HG03196 (cell line): ENCODE measurements at regions not wholly inside any gene's neighbourhood (a gene's known extent, or its start where the extent isn't known, plus 50 kb on each side); places are given as distances from the start of the nearest gene placed in this dataset.
"Not testable (repeated sequence)": the region's sequence is repeated elsewhere in the genome, so short reads cannot be mapped to it uniquely, and the experiment has no call there.

ENCODE experiments used
- ATAC-seq: cut with Tn5 transposase; IDR thresholded peaks from one replicate; pipeline ENCODE4 v1.9.1; 2021; ENCODE audit not compliant: unreplicated experiment

DNA sequence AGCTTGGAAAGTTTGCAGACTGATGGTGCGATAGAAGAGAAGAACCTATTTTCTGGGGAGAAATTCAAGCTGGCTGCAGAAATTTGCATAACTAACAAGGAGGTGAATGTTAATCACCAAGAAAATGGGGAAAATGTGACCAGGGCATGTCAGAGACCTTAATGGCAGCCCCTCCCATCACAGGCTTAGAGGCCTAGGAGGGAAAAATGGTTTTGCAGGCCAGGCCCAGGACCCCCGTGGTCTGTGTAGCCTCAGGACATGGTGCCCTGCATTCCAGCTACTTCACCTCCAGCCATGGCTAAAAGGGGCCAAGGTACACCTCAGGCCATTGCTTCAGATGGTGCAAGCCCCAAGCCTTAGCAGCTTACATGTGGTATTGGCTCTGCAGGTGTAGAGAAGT is 207.1 kb upstream of the CXorf66 start:
- ATAC-seq: no peak

DNA sequence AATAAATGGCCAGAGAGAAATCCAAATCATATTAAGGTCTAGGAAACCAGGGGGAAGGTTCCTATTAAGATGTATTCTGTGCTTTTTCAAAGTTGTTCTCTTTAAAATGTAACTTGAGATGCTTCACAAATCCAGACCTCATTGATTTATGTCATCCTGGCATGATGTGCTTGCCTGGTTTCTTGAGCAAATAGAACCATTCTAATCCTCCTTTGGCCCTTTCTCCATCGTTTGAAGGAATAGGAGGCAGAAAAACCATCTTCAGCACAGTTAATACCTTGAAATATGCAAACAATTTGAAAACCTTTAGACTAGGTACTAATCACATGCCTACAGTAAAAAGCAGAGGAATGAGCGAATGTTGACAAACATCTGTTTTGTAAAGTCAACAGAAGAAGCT is 202.2 kb upstream of the CXorf66 start:
- ATAC-seq: no peak

DNA sequence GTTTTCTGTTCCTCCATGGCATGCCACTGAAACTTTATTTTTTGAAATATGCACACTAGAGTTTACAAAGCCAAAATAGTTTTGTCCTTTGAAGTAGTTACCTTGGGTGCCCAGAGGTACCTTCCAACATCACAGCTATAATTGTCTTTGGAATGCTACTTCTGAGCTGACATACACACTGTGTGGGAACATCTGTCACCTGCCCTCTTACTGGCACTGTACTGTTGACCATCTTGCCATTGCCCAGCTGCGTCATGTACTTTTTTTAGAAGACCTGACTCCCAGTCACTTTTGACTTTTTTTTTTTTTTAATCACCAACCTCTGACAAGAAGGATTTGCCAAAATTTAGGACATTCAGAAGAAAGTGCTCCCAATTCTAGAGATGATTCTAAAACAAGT is 200.5 kb upstream of the CXorf66 start:
- ATAC-seq: no peak

DNA sequence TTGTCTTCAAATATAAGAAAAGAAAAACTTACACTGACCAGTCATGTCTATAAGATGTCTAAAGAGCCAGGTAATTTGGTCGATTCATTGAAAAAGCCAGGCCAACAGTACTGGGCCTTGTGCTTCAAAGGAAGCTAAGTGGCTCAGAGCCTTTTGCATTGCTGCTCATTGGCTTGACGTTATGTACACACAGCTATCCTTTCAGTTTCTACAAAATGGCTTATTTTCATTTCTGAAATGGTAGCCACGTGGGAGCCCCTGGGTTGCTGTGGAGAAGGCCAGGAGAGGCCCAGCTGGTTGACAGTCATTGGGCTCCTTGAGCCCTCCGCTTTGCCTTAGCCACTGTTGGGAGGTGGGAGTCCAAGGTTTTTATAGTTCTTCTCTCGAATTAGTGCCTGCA is 199.1 kb upstream of the CXorf66 start:
- ATAC-seq: no peak

DNA sequence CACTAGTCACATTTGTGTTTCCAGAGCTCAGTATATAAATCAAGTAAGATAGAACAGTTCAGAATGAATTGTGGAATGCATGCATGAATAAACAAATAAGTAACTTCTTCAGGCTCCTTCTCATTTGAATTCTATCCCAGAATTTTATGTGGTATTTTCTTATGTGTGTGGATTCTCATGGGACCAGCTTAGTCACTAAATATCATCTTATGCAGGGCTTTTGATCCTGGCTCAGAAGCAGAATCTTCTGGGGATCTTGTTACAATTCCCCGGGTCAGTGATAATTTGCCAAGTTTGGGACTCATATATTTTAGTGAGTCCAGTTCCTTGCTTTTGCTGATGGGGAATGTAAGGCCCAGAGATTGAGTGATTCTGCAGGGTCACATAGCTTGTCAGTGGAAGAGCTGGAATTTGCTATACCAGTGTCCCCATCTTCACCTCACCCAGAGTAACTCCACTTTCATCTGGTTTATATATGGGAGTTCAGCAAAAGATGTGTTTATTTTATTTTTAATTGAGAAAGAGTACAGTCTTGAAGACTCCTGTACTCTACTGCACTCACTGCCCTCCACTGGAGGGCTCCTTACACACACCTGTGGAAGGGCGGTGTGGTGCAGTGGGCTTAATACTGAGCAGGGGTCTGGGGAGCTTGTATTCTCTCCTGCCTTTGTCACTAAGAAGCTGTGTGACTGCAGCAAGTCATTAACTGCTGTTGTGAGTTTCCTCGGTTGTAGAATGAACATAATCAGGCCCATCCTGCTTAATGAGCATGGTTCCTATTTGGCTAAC is 198.2 kb upstream of the CXorf66 start:
- no peak for ATAC-seq

DNA sequence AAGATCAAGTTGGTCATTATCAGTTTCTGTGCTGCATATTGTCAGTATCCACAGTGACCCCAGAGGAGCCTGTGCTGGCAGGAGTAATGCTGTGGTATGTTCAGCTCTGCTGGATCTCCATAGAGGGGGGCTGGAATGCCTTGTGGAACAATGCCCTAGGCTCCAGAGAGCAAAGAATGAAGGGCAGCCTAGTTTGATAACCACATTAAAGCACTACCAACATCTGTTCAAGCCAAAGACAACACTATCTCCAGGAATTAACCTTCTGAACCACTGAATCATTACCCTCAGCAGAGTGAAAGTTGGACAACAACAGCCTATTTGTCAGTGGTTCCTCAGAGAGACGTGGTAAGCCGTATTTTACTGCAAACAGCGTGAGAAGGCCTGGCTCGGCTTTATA is 192.3 kb upstream of the CXorf66 start:
- ATAC-seq: no peak

DNA sequence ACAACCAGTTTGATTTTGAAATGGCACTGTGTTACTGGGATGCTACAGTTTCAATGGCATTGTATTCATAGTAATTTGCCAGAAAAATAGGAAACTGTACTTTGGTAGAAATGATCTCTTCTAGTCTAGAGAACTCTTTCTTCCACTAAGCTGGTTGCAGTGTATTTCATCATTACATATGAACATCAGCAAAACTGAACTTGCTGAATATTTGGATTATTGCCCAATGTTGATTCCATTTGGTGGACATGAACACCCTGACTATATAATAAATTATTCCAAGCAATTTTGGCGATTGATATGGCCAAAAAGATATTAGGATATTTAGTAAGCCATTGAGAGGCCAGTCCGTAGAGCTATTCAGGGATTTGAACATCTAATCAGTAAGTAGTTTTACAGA is 191.8 kb upstream of the CXorf66 start:
- no peak for ATAC-seq

DNA sequence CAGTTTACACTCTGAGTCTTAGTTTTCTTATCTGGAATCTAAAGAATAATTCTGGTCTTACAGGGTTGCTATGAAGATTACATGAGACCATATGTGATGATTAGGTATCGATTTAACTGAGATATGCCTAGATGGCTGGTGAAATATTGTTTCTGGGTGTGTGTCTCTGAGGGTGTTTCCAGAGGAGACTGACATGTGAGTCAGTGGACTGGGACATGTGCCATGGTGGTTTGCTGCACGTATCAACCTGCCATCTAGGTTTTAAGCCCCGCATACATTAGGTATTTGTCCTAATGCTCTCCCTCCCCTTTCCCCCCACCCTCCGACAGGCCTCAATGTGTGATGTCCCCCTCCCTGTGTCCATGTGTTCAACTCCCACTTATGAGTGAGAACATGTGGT is 186.0 kb upstream of the CXorf66 start:
- ATAC-seq: no peak

DNA sequence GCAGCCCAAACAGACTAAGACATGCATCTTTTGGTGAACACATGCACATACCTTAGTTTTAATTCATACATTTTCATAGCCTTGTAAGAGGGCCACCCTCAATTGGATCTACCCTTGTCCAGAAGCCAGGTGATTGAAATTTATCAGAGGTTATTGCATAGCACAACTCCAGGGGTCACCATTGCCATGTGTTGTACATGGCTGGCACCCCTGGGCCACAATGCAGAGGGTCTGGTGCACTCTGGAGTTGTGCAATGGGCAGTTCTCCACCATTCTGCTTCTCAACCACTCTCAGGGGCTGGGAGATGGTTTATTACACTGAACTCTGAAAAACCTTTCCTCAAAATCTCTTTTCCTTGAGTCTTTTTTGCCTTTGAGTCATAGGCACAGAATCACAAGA is 184.4 kb upstream of the CXorf66 start:
- ATAC-seq: no peak

DNA sequence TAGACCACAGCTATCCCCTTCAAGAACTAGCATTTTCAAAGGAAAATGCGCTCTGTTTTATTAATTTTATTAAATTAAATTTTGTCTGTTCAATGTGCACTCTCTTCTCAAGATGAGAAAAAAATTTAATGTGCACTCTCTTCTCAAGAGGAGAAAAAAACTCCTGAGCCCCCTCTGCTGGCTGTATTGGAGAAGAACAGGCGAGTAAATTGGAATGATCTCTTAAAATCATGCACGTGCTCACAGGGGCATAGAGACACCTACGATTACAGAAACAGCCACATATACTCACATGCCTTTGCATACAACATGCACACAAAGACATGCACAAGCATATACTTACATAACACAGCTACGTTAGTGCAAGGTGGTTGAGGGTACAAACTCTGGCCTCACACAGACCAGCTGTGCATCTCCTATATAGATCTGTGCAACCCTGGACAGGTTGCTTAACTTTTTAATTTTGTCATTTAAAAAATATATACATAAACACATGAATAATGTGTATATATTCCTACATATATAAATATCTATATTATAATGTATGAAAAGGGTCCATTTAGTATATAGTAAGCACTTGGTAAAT is 176.2 kb upstream of the CXorf66 start:
- ATAC-seq: no peak

DNA sequence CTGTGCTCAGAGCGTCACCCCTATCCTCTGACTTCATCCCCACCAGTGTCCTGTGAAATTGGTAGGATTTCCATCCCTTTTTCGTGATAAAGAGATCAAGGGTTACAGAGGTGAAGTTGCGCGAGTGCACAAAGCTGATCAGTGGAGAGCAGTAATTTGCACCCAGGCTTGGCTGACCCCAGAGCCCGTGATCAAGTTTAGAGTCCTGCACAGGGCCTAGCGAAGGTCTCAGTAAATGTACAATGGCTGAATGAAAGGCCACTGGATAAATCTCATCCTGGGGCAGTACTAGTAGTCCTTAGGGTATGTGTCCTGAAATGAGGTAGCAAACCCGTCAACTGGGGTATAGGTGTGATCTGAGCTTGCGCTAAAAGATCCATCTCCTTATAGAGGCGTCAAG is 173.2 kb upstream of the CXorf66 start:
- not testable (repeated sequence) for ATAC-seq

DNA sequence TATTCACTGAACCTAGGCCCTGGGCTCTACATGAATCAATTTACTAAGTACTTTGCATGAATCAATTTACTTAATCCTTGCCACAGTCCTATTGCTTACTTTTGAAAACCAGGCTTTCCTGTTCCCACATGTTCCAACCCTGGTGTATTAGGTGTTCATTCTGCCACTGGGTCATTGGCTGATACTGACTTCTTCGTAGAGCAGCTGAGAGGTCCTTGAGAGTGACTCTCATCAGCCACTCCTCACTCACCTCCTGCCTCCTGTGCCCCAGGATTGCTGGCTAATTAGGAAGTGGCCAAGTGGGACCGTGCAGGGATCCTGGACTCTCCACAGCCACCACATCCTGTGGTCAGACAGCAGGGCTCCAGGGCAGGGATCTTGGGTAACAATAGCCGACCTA is 172.7 kb upstream of the CXorf66 start:
- not testable (repeated sequence) for ATAC-seq

DNA sequence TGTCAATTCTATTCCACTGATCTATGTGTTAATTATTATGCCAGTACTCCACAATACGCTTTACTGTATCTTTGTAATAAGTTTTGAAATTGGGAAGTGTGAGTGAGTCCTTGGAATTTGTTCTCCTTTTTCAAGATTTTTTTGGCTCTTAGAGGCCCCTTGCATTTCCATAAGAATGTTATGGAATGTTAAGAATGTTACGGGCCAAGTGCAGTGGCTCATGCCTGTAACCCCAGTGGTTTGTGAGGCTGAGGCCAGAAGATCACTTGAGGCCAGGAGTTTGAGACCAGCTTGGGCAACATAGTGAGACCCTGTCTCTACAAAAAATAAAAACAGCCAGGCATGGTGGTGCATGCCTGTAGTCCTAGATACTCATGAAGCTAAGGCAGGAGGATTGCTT is 167.6 kb upstream of the CXorf66 start:
- ATAC-seq: no peak

DNA sequence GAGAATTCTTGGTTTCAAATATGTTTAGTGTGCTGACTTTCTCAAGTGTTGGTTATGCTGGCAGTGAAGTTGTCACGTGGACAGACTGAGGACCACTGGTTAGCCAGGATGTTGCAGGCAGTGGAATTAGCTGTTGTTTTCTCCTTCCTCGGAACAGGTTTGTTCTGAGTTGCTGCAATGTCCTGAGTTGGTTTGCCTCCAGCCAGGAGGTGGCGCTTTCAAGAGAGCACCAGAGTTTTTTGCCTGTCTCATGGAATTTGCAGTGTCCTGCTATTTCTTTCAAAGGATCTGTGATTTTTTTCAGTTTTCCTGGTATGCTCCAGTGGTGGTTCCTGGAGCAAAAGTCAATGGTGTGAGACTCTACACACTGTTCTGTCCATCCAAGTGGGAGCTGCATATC is 158.1 kb upstream of the CXorf66 start:
- ATAC-seq: no peak

DNA sequence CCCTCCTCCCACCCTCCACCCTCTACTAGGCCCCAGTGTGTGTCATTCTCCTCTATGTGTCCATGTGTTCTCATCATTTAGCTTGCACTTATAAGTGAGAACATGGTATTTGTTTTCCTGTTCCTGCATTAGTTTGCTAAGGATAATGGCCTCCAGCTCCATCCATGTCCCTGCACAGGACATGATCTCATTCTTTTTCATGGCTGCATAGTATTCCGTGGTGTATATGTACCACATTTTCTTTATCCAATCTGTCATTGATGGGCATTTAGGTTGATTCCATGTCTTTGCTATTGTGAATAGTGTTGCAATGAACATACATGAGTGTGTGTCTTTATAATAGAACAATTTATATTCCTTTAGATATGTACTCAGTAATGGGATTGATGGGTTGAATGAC is 148.7 kb upstream of the CXorf66 start:
- not testable (repeated sequence) for ATAC-seq

DNA sequence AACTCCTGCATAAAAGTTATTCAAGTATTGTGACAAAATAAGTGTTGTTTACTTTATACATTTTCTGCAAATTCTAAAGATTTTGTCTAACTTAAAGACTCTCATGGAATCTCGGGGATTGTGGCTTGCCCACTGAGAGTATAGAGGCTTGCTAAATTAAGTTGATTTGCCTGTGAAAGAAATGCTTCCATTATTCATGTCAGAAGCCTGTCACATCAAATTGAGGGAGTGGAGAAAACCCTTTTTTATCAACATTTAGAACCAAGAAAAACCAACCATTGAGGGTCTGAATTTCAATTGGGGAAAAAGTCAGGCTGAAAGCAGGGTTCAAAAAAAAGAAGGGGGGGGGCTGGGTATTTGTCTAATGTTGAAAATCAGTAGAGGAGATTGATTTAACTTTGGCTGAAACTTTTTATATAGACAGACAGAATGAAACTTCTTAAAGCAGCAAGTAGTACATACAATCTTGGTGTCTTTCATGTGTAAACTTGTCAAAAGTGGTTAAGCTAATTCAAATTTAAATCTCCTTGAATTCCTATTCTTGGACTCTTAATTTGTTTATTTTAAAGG is 144.8 kb upstream of the CXorf66 start:
- no peak for ATAC-seq

DNA sequence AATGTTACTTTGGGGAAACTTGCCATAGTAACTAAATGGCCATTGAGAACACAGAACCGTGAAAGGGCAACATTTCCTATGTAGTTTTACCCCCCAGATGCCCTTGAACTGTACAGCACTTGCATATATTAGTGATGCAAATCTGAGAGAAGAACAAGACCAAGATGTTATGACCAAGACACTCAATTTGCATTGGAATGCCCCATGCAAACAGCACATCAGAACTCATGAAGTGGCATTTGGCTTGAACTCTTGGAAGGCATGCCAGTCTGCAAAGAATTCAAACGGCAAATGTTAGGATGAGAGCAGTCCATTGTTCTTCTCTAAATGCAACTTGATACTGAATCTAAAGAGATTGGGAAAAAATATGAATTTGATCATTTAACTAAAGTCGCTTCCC is 139.4 kb upstream of the CXorf66 start:
- ATAC-seq: no peak

DNA sequence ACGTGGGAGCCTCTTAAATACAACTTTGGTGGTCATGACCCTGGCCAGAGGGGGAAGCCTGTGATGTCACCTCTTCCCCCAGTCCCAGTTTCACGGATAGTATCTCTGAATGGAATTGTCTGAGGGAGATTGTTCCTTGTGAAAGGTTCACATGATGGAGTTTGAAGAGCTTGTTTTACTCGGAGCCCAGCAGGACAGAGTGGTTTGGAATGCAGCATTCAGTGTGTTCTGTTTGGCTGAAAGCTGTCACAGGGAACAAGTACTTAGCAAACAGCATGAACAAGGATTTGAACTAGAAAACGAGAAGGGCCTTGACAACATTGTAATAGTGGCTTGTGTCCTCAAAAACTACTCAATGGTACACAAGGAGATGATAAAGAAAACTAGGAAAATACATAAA is 133.9 kb upstream of the CXorf66 start:
- ATAC-seq: no peak

DNA sequence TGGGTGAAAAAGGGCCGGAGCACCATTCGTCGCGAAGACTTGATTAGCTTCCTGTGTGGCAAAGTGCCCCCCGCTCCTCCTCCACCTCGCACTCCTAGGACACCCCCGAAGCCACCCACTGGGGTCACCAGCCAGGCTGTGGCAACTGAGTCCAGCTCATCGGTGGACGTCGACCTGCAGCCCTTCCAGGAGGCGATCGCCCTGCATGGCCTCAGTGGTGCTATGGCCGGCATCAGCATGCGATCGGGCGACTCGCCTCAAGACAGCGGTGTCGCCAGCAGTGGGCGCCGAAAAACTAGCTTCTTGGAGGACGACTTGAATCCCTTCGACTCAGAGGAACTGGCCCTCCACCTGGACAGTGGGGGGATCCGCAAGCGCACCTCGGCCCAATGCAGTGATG is 126.8 kb upstream of the CXorf66 start:
- ATAC-seq: no peak

DNA sequence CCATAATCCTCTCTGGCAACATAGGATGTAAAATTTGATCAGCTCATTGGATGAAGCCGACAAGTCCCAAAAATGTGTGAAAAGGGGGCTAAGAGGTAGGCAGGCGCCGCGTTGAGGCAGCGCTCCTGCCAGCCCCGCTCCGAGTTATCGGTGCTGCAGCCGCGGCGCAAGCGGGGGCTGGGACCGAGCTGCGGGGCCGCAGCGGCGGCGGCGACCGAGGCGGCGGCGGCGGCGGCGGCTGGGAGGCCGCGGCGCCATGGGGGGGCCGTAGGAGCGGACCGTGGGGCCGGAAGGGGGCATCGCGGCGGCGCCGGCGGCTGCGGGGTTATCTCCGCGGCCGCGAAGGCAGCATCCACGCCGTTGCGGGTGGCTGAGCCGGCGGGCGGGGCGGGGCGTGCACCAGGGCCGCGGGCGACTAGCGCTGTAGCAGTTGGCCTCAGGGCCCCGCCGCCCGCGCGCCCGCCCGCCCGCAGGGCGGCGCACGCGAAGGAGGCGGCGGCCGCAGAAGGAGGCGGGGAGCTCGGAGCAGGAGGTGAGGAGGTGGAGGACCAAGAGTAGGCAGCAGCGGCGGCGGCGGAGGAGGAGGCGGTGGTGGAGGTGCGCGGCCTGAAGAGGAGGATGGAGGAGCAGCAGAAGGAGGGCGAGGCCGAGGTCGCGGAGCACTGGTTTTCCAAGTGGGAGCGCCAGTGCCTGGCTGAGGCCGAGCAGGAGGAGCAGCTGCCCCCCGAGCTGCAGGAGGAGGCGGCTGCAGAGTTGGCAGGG is 126.0 kb upstream of the CXorf66 start:
- ATAC-seq: peak; percentile 80

DNA sequence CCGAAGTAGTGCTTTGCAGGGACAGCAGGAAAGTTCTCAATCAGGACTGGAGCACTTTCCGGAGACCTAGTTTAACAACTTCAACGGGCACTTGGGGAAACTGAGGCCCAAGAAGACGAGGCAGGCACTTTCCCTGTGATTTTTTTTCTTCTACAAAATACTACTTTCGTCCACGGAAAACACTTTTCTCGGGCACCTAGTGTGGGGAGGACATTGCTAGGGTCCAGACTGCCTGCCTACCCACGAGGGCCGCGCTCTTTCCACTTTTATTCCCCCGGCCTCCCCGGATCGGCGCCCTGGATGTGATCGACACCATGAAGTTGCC is 125.4 kb upstream of the CXorf66 start:
- ATAC-seq: no peak

DNA sequence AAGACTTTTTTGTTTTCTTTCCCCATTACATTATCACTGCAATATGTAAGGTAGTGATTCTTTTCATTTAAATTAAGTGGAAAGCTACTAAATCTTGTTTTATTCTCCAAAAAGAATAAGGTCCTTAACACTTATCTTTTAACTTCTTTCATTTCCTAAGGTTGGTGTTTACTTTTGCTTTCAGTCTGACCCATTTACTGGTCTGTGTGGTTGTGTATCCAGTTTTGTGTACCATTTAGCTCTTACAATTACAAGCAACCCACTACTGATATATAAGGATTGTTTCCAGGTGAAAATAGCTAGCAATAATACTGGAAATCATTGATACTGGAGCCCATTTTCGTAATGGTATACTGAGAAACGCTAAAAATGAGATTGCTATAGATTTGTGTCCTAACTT is 123.1 kb upstream of the CXorf66 start:
- no peak for ATAC-seq
